ENCODE measurements at regions not wholly inside any gene's neighbourhood (a gene's known extent, or its start where the extent isn't known, plus 50 kb on each side); places are given as distances from the start of the nearest gene placed in this dataset.

DNA sequence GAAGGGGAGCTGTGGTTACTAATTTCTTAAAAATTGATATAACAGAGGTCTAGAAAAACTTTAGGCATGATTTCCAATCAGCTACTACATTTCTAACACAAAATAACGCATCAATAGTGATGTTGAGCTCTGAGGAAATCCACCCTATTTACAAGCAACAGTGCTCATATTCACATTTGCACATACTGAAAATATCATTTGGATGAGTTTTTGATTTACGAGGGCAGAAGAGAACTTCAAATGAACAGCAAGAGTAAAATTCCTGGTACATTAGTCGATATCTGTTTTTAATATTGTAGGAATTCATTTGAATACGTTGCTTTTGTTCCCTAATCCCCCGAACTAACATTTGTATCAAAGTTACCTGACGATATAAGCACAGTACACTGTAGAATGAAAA lies 761.0 kb upstream of the POU3F3 start:
- CTCF ChIA-PET: no interaction called here
- H3K9me3 Mint-ChIP-seq: peaks cover 3 to 17% (median 9%) of the 10 kb centered on the region in 5 donors

DNA sequence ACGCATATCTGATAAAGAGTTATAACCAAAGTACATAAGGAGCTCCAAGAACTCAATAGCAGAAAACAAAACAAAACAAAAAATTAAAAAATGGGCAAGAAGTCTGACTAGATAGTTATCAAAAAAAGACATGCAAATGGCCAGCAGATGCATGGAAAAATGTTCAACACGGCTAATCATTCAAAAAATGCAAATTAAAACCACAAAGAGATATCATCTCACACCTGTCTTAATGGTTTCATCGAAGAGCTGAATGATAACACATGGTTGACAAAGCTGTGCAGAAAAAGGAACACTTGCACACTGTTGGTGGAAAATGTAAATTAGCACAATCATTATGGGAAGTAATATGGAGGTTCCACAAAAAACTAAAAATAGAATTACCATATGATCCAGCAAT lies 751.3 kb upstream of the POU3F3 start:
- DNase-seq: no peak
- H3K36me3 ChIP-seq (ENCODE audit: insufficient read depth, low read length): no peaks in the 10 kb centered on the region
- no peak overlapping the region for H3K4me3 Mint-ChIP-seq
- no peaks in the 10 kb centered on the region for H3K9me3 ChIP-seq (ENCODE audit: low read length)
- H3K4me1 ChIP-seq (ENCODE audit: insufficient read depth, low read length): no peaks in the 10 kb centered on the region
- no peaks in the 10 kb centered on the region for H3K27me3 Mint-ChIP-seq
- CTCF ChIA-PET: no interaction called here
- H3K36me3 Mint-ChIP-seq: peaks cover 0 to 2% (median 0%) of the 10 kb centered on the region in 3 donors
- no peaks in the 10 kb centered on the region for H3K27me3 ChIP-seq (ENCODE audit: insufficient read depth, low read length, poor library complexity, severe bottlenecking)
- H3K4me3 ChIP-seq (ENCODE audit: low read length): no peak overlapping the region
- peaks cover 2 to 34% (median 8%) of the 10 kb centered on the region in 5 donors for H3K9me3 Mint-ChIP-seq
- H3K27ac ChIP-seq (ENCODE audit: low read depth, low read length): no peak overlapping the region
- POLR2A ChIA-PET: no interaction called here
- no peak overlapping the region for H3K27ac Mint-ChIP-seq
- H3K4me1 Mint-ChIP-seq: no peaks in the 10 kb centered on the region

More for the DNA sequence above, 761.0 kb upstream of the POU3F3 start:
- POLR2A ChIA-PET: no interaction called here
- H3K27me3 Mint-ChIP-seq: no peaks in the 10 kb centered on the region
- H3K27ac ChIP-seq (ENCODE audit: low read depth, low read length): no peak overlapping the region
- H3K4me1 Mint-ChIP-seq: no peaks in the 10 kb centered on the region
- no peaks in the 10 kb centered on the region for H3K36me3 ChIP-seq (ENCODE audit: insufficient read depth, low read length)
- H3K4me1 ChIP-seq (ENCODE audit: insufficient read depth, low read length): no peaks in the 10 kb centered on the region
- no peak for DNase-seq
- H3K4me3 ChIP-seq (ENCODE audit: low read length): no peak overlapping the region
- no peak overlapping the region for H3K27ac Mint-ChIP-seq
- no peaks in the 10 kb centered on the region for H3K9me3 ChIP-seq (ENCODE audit: low read length)
- no peaks in the 10 kb centered on the region for H3K27me3 ChIP-seq (ENCODE audit: insufficient read depth, low read length, poor library complexity, severe bottlenecking)
- H3K36me3 Mint-ChIP-seq: no peaks in the 10 kb centered on the region
- no peak overlapping the region for H3K4me3 Mint-ChIP-seq

DNA sequence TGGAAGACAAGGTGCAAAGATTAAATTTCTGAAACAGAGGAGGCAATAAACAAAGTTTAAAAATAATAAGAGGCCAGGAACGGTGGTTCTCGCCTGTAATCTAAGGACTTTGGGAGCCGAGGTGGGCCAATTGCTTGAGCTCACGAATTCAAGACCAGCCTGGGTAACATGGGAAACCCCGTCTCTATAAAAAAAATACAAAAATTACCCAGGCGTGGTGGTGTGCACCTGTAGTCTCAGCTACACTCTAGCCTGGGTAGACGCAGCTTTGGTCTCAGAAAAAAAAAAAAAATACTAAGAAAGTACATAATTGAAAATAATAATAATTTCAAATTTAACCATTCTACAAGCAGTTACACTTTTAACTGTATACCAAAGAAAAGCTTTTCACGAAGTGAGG lies 744.6 kb upstream of the POU3F3 start:
- Histone ChIP-seq H3K36me3 (ENCODE audit: insufficient read depth, low read length) (no peaks in the 10 kb centered on the region), H3K9me3 (ENCODE audit: low read length) (no peaks in the 10 kb centered on the region), H3K27me3 (ENCODE audit: insufficient read depth, low read length, poor library complexity, severe bottlenecking) (no peaks in the 10 kb centered on the region), H3K4me3 (ENCODE audit: low read length) (no peak overlapping the region), H3K4me1 (ENCODE audit: insufficient read depth, low read length) (no peaks in the 10 kb centered on the region), H3K27ac (ENCODE audit: low read depth, low read length) (no peak overlapping the region)
- no peak overlapping the region for H3K4me3 Mint-ChIP-seq
- no peaks in the 10 kb centered on the region for H3K4me1 Mint-ChIP-seq
- DNase-seq: no peak
- no peak overlapping the region for H3K27ac Mint-ChIP-seq
- H3K27me3 Mint-ChIP-seq: no peaks in the 10 kb centered on the region
- peaks cover 0 to 46% (median 1%) of the 10 kb centered on the region in 5 donors for H3K9me3 Mint-ChIP-seq
- no peaks in the 10 kb centered on the region for H3K36me3 Mint-ChIP-seq
- POLR2A ChIA-PET: no interaction called here
- CTCF ChIA-PET: no interaction called here

GRCh38 chr2:104118889-104119288 lies 735.0 kb upstream of the POU3F3 start:
- H3K27ac Mint-ChIP-seq: no peak overlapping the region
- no peaks in the 10 kb centered on the region for H3K36me3 ChIP-seq (ENCODE audit: insufficient read depth, low read length)
- H3K36me3 Mint-ChIP-seq: no peaks in the 10 kb centered on the region
- ChIA-PET CTCF (no interaction called here), POLR2A (no interaction called here)
- no peaks in the 10 kb centered on the region for H3K27me3 Mint-ChIP-seq
- no peaks in the 10 kb centered on the region for H3K27me3 ChIP-seq (ENCODE audit: insufficient read depth, low read length, poor library complexity, severe bottlenecking)
- no peaks in the 10 kb centered on the region for H3K9me3 ChIP-seq (ENCODE audit: low read length)
- no peaks in the 10 kb centered on the region for H3K4me1 Mint-ChIP-seq
- peaks cover 2 to 46% (median 9%) of the 10 kb centered on the region in 5 donors for H3K9me3 Mint-ChIP-seq
- no peak overlapping the region for H3K4me3 Mint-ChIP-seq
- H3K4me3 ChIP-seq (ENCODE audit: low read length): no peak overlapping the region
- H3K4me1 ChIP-seq (ENCODE audit: insufficient read depth, low read length): no peaks in the 10 kb centered on the region
- no peak overlapping the region for H3K27ac ChIP-seq (ENCODE audit: low read depth, low read length)
- no peak for DNase-seq

- DNase-seq: no peak
- no peaks in the 10 kb centered on the region for H3K36me3 Mint-ChIP-seq
- H3K4me3 Mint-ChIP-seq: no peak overlapping the region
- H3K27ac Mint-ChIP-seq: no peak overlapping the region
- no peaks in the 10 kb centered on the region for H3K9me3 ChIP-seq (ENCODE audit: low read length)
- no peaks in the 10 kb centered on the region for H3K4me1 ChIP-seq (ENCODE audit: insufficient read depth, low read length)
- no peaks in the 10 kb centered on the region for H3K27me3 Mint-ChIP-seq
- no peaks in the 10 kb centered on the region for H3K36me3 ChIP-seq (ENCODE audit: insufficient read depth, low read length)
- H3K27me3 ChIP-seq (ENCODE audit: insufficient read depth, low read length, poor library complexity, severe bottlenecking): no peaks in the 10 kb centered on the region
- no peak overlapping the region for H3K4me3 ChIP-seq (ENCODE audit: low read length)
- CTCF ChIA-PET: no interaction called here
- H3K27ac ChIP-seq (ENCODE audit: low read depth, low read length): no peak overlapping the region
- peaks cover 6 to 45% (median 9%) of the 10 kb centered on the region in 5 donors for H3K9me3 Mint-ChIP-seq
- POLR2A ChIA-PET: no interaction called here
- H3K4me1 Mint-ChIP-seq: no peaks in the 10 kb centered on the region
These were observed 733.7 kb upstream of the POU3F3 start for GRCh38 chr2:104120171-104120570.

GRCh38 chr2:104125096-104125495 lies 728.8 kb upstream of the POU3F3 start:
- Histone ChIP-seq H3K27me3 (ENCODE audit: insufficient read depth, low read length, poor library complexity, severe bottlenecking) (no peaks in the 10 kb centered on the region), H3K4me3 (ENCODE audit: low read length) (no peak overlapping the region), H3K27ac (ENCODE audit: low read depth, low read length) (no peak overlapping the region), H3K36me3 (ENCODE audit: insufficient read depth, low read length) (no peaks in the 10 kb centered on the region), H3K9me3 (ENCODE audit: low read length) (no peaks in the 10 kb centered on the region), H3K4me1 (ENCODE audit: insufficient read depth, low read length) (no peaks in the 10 kb centered on the region)
- H3K27ac Mint-ChIP-seq: no peak overlapping the region
- H3K9me3 Mint-ChIP-seq: peaks cover 11 to 36% (median 19%) of the 10 kb centered on the region in 5 donors
- no peak overlapping the region for H3K4me3 Mint-ChIP-seq
- no peaks in the 10 kb centered on the region for H3K4me1 Mint-ChIP-seq
- no peak for DNase-seq
- H3K36me3 Mint-ChIP-seq: no peaks in the 10 kb centered on the region
- ChIA-PET CTCF (no interaction called here), POLR2A (no interaction called here)
- no peaks in the 10 kb centered on the region for H3K27me3 Mint-ChIP-seq

DNA sequence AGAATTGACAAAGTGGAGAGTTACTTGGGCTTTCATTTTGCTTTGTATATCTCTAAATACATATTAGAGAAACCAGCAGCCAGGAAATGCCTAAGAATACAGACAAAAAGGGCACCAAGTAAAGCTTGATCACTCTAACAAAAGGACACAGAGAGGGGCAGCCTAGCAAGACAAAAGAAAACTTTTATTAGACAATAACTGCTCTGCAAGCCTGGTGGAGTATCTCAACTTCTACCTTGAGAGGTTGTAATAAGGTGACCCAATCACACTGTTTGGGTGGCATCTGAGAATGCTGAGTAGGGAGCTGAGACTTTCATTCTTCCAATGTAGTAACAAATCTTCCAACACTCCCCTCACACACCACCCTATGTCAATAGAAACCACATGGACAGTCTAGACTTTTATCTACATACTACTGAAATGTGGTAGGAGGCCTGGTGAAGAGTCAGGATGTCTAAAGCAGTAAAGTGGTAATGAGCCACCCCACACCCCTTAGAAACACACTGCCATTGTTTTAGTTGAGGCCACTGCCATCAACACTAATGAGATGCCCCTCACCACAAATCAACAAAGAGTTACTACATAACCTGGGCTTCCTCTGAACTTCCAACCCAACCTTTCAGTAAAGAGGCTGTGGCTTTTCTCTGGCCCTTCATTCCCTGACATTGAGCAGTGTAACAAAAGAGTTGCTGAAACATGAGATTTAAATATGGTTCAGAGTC lies 726.7 kb upstream of the POU3F3 start:
- Histone ChIP-seq H3K27ac (ENCODE audit: low read depth, low read length) (no peak overlapping the region), H3K4me3 (ENCODE audit: low read length) (no peak overlapping the region), H3K9me3 (ENCODE audit: low read length) (no peaks in the 10 kb centered on the region), H3K4me1 (ENCODE audit: insufficient read depth, low read length) (no peaks in the 10 kb centered on the region), H3K27me3 (ENCODE audit: insufficient read depth, low read length, poor library complexity, severe bottlenecking) (no peaks in the 10 kb centered on the region), H3K36me3 (ENCODE audit: insufficient read depth, low read length) (no peaks in the 10 kb centered on the region)
- Mint-ChIP-seq H3K27me3 (no peaks in the 10 kb centered on the region), H3K4me1 (no peaks in the 10 kb centered on the region), H3K27ac (no peak overlapping the region), H3K4me3 (no peak overlapping the region), H3K9me3 (peaks cover 9 to 33% (median 11%) of the 10 kb centered on the region in 5 donors), H3K36me3 (no peaks in the 10 kb centered on the region)
- POLR2A ChIA-PET: no interaction called here
- DNase-seq: no peak
- CTCF ChIA-PET: no interaction called here

- CTCF ChIA-PET: no interaction called here
- H3K27me3 Mint-ChIP-seq: no peaks in the 10 kb centered on the region
- Histone ChIP-seq H3K9me3 (ENCODE audit: low read length) (no peaks in the 10 kb centered on the region), H3K4me1 (ENCODE audit: insufficient read depth, low read length) (no peaks in the 10 kb centered on the region), H3K27ac (ENCODE audit: low read depth, low read length) (no peak overlapping the region), H3K36me3 (ENCODE audit: insufficient read depth, low read length) (no peaks in the 10 kb centered on the region), H3K4me3 (ENCODE audit: low read length) (no peak overlapping the region), H3K27me3 (ENCODE audit: insufficient read depth, low read length, poor library complexity, severe bottlenecking) (no peaks in the 10 kb centered on the region)
- no peak for DNase-seq
- H3K9me3 Mint-ChIP-seq: peaks cover 6 to 25% (median 9%) of the 10 kb centered on the region in 5 donors
- no peak overlapping the region for H3K4me3 Mint-ChIP-seq
- POLR2A ChIA-PET: no interaction called here
- peaks cover 0 to 2% (median 0%) of the 10 kb centered on the region in 3 donors for H3K36me3 Mint-ChIP-seq
- no peak overlapping the region for H3K27ac Mint-ChIP-seq
- no peaks in the 10 kb centered on the region for H3K4me1 Mint-ChIP-seq
These were observed 713.6 kb upstream of the POU3F3 start for GRCh38 chr2:104140361-104140760.
